Middle frontal gyrus (tissue), 1 donor: ENCODE measurements at regions not wholly inside any gene's neighbourhood (a gene's known extent, or its start where the extent isn't known, plus 50 kb on each side); places are given as distances from the start of the nearest gene placed in this dataset.
"Not testable (repeated sequence)": the region's sequence is repeated elsewhere in the genome, so short reads cannot be mapped to it uniquely, and the experiment has no call there.

Source experiments
- DNase-seq: peaks from one replicate; pipeline ENCODE4 v3.0.0-alpha.2; 2015; ENCODE audit warnings: low spot score; ENCODE audit errors: extremely low spot score

- DNase-seq = no peak
Observed at GRCh38 chr6:155635416-155635815, 179.8 kb upstream of the NOX3 start.

- no peak for DNase-seq
Observed at GRCh38 chr6:155630085-155630484, 174.4 kb upstream of the NOX3 start.

GRCh38 chr6:155629652-155630051, 174.0 kb upstream of the NOX3 start:
- no peak for DNase-seq

GRCh38 chr6:155628306-155628705, 172.7 kb upstream of the NOX3 start:
- DNase-seq = no peak

- not testable (repeated sequence) for DNase-seq
Observed at GRCh38 chr6:155627722-155628212, 172.1 kb upstream of the NOX3 start.

- DNase-seq = no peak
Observed at GRCh38 chr6:155623450-155624178, 168.0 kb upstream of the NOX3 start.

- no peak for DNase-seq
Observed at GRCh38 chr6:155614606-155615005, 159.0 kb upstream of the NOX3 start.

- DNase-seq = no peak
Observed at GRCh38 chr6:155611742-155612141, 156.1 kb upstream of the NOX3 start.

GRCh38 chr6:155604991-155605390, 149.4 kb upstream of the NOX3 start:
- DNase-seq = no peak

GRCh38 chr6:155599561-155599960, 143.9 kb upstream of the NOX3 start:
- DNase-seq = no peak

GRCh38 chr6:155599160-155599559, 143.5 kb upstream of the NOX3 start:
- DNase-seq = no peak

GRCh38 chr6:155595284-155595683, 139.6 kb upstream of the NOX3 start:
- DNase-seq = no peak

GRCh38 chr6:155591741-155592140, 136.1 kb upstream of the NOX3 start:
- no peak for DNase-seq

GRCh38 chr6:155589190-155589589, 133.6 kb upstream of the NOX3 start:
- DNase-seq = no peak

GRCh38 chr6:155587817-155588216, 132.2 kb upstream of the NOX3 start:
- no peak for DNase-seq

- no peak for DNase-seq
Observed at GRCh38 chr6:155586090-155586489, 130.5 kb upstream of the NOX3 start.

GRCh38 chr6:155584006-155584405, 128.4 kb upstream of the NOX3 start:
- no peak for DNase-seq

GRCh38 chr6:155582016-155582991, 126.7 kb upstream of the NOX3 start:
- DNase-seq = no peak

GRCh38 chr6:155580904-155581303, 125.3 kb upstream of the NOX3 start:
- no peak for DNase-seq

GRCh38 chr6:155578251-155578650, 122.6 kb upstream of the NOX3 start:
- no peak for DNase-seq

- no peak for DNase-seq
Observed at GRCh38 chr6:155561966-155562364, 106.3 kb upstream of the NOX3 start.

GRCh38 chr6:155561257-155561965, 105.8 kb upstream of the NOX3 start:
- DNase-seq = no peak
